ENCODE measurements at regions not wholly inside any gene's neighbourhood (a gene's known extent, or its start where the extent isn't known, plus 50 kb on each side); places are given as distances from the start of the nearest gene placed in this dataset.
"Not testable (repeated sequence)": the region's sequence is repeated elsewhere in the genome, so short reads cannot be mapped to it uniquely, and the experiment has no call there.

GRCh38 chr5:93240228-93240834 is 340.7 kb downstream of the NR2F1-AS1 start:
- no peak overlapping the region for H3K27ac Mint-ChIP-seq
- no peak for DNase-seq
- no peaks in the 10 kb centered on the region for H3K27me3 Mint-ChIP-seq
- ChIA-PET POLR2A (no interaction called here), CTCF (no interaction called here)
- no peak overlapping the region for H3K4me3 Mint-ChIP-seq
- H3K4me1 Mint-ChIP-seq = no peaks in the 10 kb centered on the region
- no peaks in the 10 kb centered on the region for H3K9me3 Mint-ChIP-seq (ENCODE audit: low read depth)
- H3K36me3 Mint-ChIP-seq (ENCODE audit: low read depth) = no peaks in the 10 kb centered on the region
- ATAC-seq = no peak
- intact Hi-C loops (cut with DNase I, micrococcal nuclease) = no loop called here

GRCh38 chr5:93236807-93237421 is 344.1 kb downstream of the NR2F1-AS1 start:
- no peaks in the 10 kb centered on the region for H3K36me3 Mint-ChIP-seq (ENCODE audit: low read depth)
- ChIA-PET POLR2A (no interaction called here), CTCF (no interaction called here)
- no peak for ATAC-seq
- no peaks in the 10 kb centered on the region for H3K4me1 Mint-ChIP-seq
- DNase-seq = no peak
- H3K9me3 Mint-ChIP-seq (ENCODE audit: low read depth) = no peaks in the 10 kb centered on the region
- H3K27me3 Mint-ChIP-seq = no peaks in the 10 kb centered on the region
- intact Hi-C loops (cut with DNase I, micrococcal nuclease) = no loop called here
- H3K4me3 Mint-ChIP-seq = no peak overlapping the region
- no peak overlapping the region for H3K27ac Mint-ChIP-seq

GRCh38 chr5:93235761-93236160 is 345.3 kb downstream of the NR2F1-AS1 start:
- no peak for ATAC-seq
- ChIA-PET CTCF (no interaction called here), POLR2A (no interaction called here)
- H3K36me3 Mint-ChIP-seq (ENCODE audit: low read depth) = no peaks in the 10 kb centered on the region
- no peak overlapping the region for H3K4me3 Mint-ChIP-seq
- H3K27me3 Mint-ChIP-seq = no peaks in the 10 kb centered on the region
- intact Hi-C loops (cut with DNase I, micrococcal nuclease) = no loop called here
- no peaks in the 10 kb centered on the region for H3K4me1 Mint-ChIP-seq
- no peaks in the 10 kb centered on the region for H3K9me3 Mint-ChIP-seq (ENCODE audit: low read depth)
- no peak overlapping the region for H3K27ac Mint-ChIP-seq
- no peak for DNase-seq

GRCh38 chr5:93226202-93226735 is 354.8 kb downstream of the NR2F1-AS1 start:
- intact Hi-C loops (cut with DNase I, micrococcal nuclease) = no loop called here
- DNase-seq (no peak), ATAC-seq (no peak)
- H3K4me3 Mint-ChIP-seq = no peak overlapping the region
- peaks cover 2% of the 10 kb centered on the region for H3K27me3 Mint-ChIP-seq
- CTCF ChIA-PET = no interaction called here
- H3K4me1 Mint-ChIP-seq = no peaks in the 10 kb centered on the region
- H3K27ac Mint-ChIP-seq = no peak overlapping the region
- no peaks in the 10 kb centered on the region for H3K36me3 Mint-ChIP-seq (ENCODE audit: low read depth)
- POLR2A ChIA-PET = no interaction called here
- H3K9me3 Mint-ChIP-seq (ENCODE audit: low read depth) = peaks cover 2% of the 10 kb centered on the region

- Mint-ChIP-seq H3K27ac (no peak overlapping the region), H3K9me3 (ENCODE audit: low read depth) (peaks cover 2% of the 10 kb centered on the region), H3K4me1 (no peaks in the 10 kb centered on the region), H3K36me3 (ENCODE audit: low read depth) (no peaks in the 10 kb centered on the region), H3K27me3 (peaks cover 2% of the 10 kb centered on the region), H3K4me3 (no peak overlapping the region)
- intact Hi-C loops (cut with DNase I, micrococcal nuclease) = no loop called here
- ChIA-PET POLR2A (no interaction called here), CTCF (no interaction called here)
- ATAC-seq (no peak), DNase-seq (no peak)
Observed at GRCh38 chr5:93225748-93226147, 355.3 kb downstream of the NR2F1-AS1 start.

- Mint-ChIP-seq H3K9me3 (ENCODE audit: low read depth) (peaks cover 2% of the 10 kb centered on the region), H3K4me1 (no peaks in the 10 kb centered on the region), H3K27me3 (peaks cover 2% of the 10 kb centered on the region), H3K27ac (no peak overlapping the region), H3K36me3 (ENCODE audit: low read depth) (no peaks in the 10 kb centered on the region), H3K4me3 (no peak overlapping the region)
- DNase-seq = no peak
- intact Hi-C loops (cut with DNase I, micrococcal nuclease) = no loop called here
- no peak for ATAC-seq
- ChIA-PET CTCF (no interaction called here), POLR2A (no interaction called here)
Observed at GRCh38 chr5:93224624-93225023, 356.4 kb downstream of the NR2F1-AS1 start.

- H3K27ac Mint-ChIP-seq = no peak overlapping the region
- CTCF ChIA-PET = no interaction called here
- ATAC-seq (no peak), DNase-seq (no peak)
- H3K4me1 Mint-ChIP-seq = no peaks in the 10 kb centered on the region
- peaks cover 2% of the 10 kb centered on the region for H3K9me3 Mint-ChIP-seq (ENCODE audit: low read depth)
- H3K4me3 Mint-ChIP-seq = no peak overlapping the region
- intact Hi-C loops (cut with DNase I, micrococcal nuclease) = no loop called here
- H3K36me3 Mint-ChIP-seq (ENCODE audit: low read depth) = no peaks in the 10 kb centered on the region
- H3K27me3 Mint-ChIP-seq = no peaks in the 10 kb centered on the region
- POLR2A ChIA-PET = no interaction called here
Observed at GRCh38 chr5:93221773-93222172, 359.2 kb downstream of the NR2F1-AS1 start.

GRCh38 chr5:93220431-93220830 is 360.6 kb downstream of the NR2F1-AS1 start:
- Mint-ChIP-seq H3K36me3 (ENCODE audit: low read depth) (no peaks in the 10 kb centered on the region), H3K4me3 (no peak overlapping the region), H3K27me3 (no peaks in the 10 kb centered on the region), H3K9me3 (ENCODE audit: low read depth) (no peaks in the 10 kb centered on the region), H3K27ac (no peak overlapping the region), H3K4me1 (no peaks in the 10 kb centered on the region)
- ChIA-PET CTCF (no interaction called here), POLR2A (no interaction called here)
- DNase-seq (no peak), ATAC-seq (no peak)
- intact Hi-C loops (cut with DNase I, micrococcal nuclease) = no loop called here

GRCh38 chr5:93219641-93220145 is 361.3 kb downstream of the NR2F1-AS1 start:
- ChIA-PET CTCF (no interaction called here), POLR2A (no interaction called here)
- H3K27me3 Mint-ChIP-seq = no peaks in the 10 kb centered on the region
- ATAC-seq = no peak
- intact Hi-C loops (cut with DNase I, micrococcal nuclease) = no loop called here
- H3K4me3 Mint-ChIP-seq = no peak overlapping the region
- no peaks in the 10 kb centered on the region for H3K36me3 Mint-ChIP-seq (ENCODE audit: low read depth)
- H3K9me3 Mint-ChIP-seq (ENCODE audit: low read depth) = no peaks in the 10 kb centered on the region
- no peaks in the 10 kb centered on the region for H3K4me1 Mint-ChIP-seq
- H3K27ac Mint-ChIP-seq = no peak overlapping the region
- no peak for DNase-seq

- H3K27me3 Mint-ChIP-seq; H3K9me3 Mint-ChIP-seq (ENCODE audit: low read depth); H3K36me3 Mint-ChIP-seq (ENCODE audit: low read depth); H3K27ac Mint-ChIP-seq; CTCF ChIA-PET; intact Hi-C loops (cut with DNase I, micrococcal nuclease); H3K4me3 Mint-ChIP-seq; POLR2A ChIA-PET; DNase-seq; H3K4me1 Mint-ChIP-seq; ATAC-seq: not testable (repeated sequence)
Observed at GRCh38 chr5:93213111-93213794, 367.8 kb downstream of the NR2F1-AS1 start.

- Mint-ChIP-seq H3K27me3 (no peaks in the 10 kb centered on the region), H3K36me3 (ENCODE audit: low read depth) (no peaks in the 10 kb centered on the region), H3K4me3 (no peak overlapping the region), H3K4me1 (no peaks in the 10 kb centered on the region), H3K9me3 (ENCODE audit: low read depth) (peaks cover 3% of the 10 kb centered on the region), H3K27ac (no peak overlapping the region)
- CTCF ChIA-PET = no interaction called here
- POLR2A ChIA-PET = no interaction called here
- DNase-seq = no peak
- no peak for ATAC-seq
- intact Hi-C loops (cut with DNase I, micrococcal nuclease) = no loop called here
Observed at GRCh38 chr5:93209476-93209875, 371.5 kb downstream of the NR2F1-AS1 start.

- H3K27ac Mint-ChIP-seq = no peak overlapping the region
- no peaks in the 10 kb centered on the region for H3K36me3 Mint-ChIP-seq (ENCODE audit: low read depth)
- no peak overlapping the region for H3K4me3 Mint-ChIP-seq
- intact Hi-C loops (cut with DNase I, micrococcal nuclease) = no loop called here
- H3K4me1 Mint-ChIP-seq = no peaks in the 10 kb centered on the region
- no peaks in the 10 kb centered on the region for H3K27me3 Mint-ChIP-seq
- CTCF ChIA-PET = no interaction called here
- POLR2A ChIA-PET = no interaction called here
- DNase-seq (no peak), ATAC-seq (no peak)
- H3K9me3 Mint-ChIP-seq (ENCODE audit: low read depth) = peaks cover 3% of the 10 kb centered on the region
Observed at GRCh38 chr5:93208141-93208751, 372.8 kb downstream of the NR2F1-AS1 start.

Data from activated CD4-positive, alpha-beta T cell treated with anti-CD3 and anti-CD28 coated beads for 36 hours (primary cell).